ENCODE measurements at regions not wholly inside any gene's neighbourhood (a gene's known extent, or its start where the extent isn't known, plus 50 kb on each side); places are given as distances from the start of the nearest gene placed in this dataset.

GRCh38 chr18:78526923-78527711, 452.5 kb upstream of the SALL3 start:
- Histone ChIP-seq H3K4me3 (no peak overlapping the region), H3K27me3 (peaks cover 0 to 7% (median 0%) of the 10 kb centered on the region in 3 donors), H3K4me1 (peaks cover 0 to 13% (median 0%) of the 10 kb centered on the region in 4 donors), H3K9me3 (no peaks in the 10 kb centered on the region), H3K27ac (no peak overlapping the region), H3K36me3 (no peaks in the 10 kb centered on the region)
- whole genome bisulfite sequencing, 5 donors = 61 to 75% (median 67%) methylated on average over 17 to 19 of the region's 19 CpGs
- intact Hi-C loops (cut with DNase I; ENCODE audit: low total_unique reads) = no loop called here
- no peak for DNase-seq
- TF ChIP-seq EP300 (IDR thresholded peaks at IDR 0.05) (no peak), POLR2AphosphoS5 (IDR thresholded peaks at IDR 0.05) (no peak), CTCF (IDR thresholded peaks at IDR 0.05) (no peak), POLR2A (IDR thresholded peaks at IDR 0.05) (no peak)

- Histone ChIP-seq H3K9me3 (no peaks in the 10 kb centered on the region), H3K27ac (no peak overlapping the region), H3K4me1 (peaks cover 0 to 13% (median 0%) of the 10 kb centered on the region in 4 donors), H3K27me3 (peaks cover 0 to 7% (median 0%) of the 10 kb centered on the region in 3 donors), H3K36me3 (no peaks in the 10 kb centered on the region), H3K4me3 (no peak overlapping the region)
- 84 to 91% (median 87%) methylated on average over 11 of the region's 11 CpGs for WGBS, 5 donors
- TF ChIP-seq POLR2AphosphoS5 (IDR thresholded peaks at IDR 0.05) (no peak), EP300 (IDR thresholded peaks at IDR 0.05) (no peak), CTCF (IDR thresholded peaks at IDR 0.05) (no peak), POLR2A (IDR thresholded peaks at IDR 0.05) (no peak)
- intact Hi-C loops (cut with DNase I; ENCODE audit: low total_unique reads) = no loop called here
- no peak for DNase-seq
These were observed 451.6 kb upstream of the SALL3 start for GRCh38 chr18:78527984-78528383.

- Histone ChIP-seq H3K36me3 (no peaks in the 10 kb centered on the region), H3K27ac (no peak overlapping the region), H3K4me3 (no peak overlapping the region), H3K9me3 (no peaks in the 10 kb centered on the region), H3K27me3 (peaks cover 0 to 12% (median 0%) of the 10 kb centered on the region in 3 donors), H3K4me1 (peaks cover 0 to 13% (median 0%) of the 10 kb centered on the region in 4 donors)
- 52 to 60% (median 57%) methylated on average over 17 of the region's 17 CpGs for WGBS, 5 donors
- intact Hi-C loops (cut with DNase I; ENCODE audit: low total_unique reads) = no loop called here
- TF ChIP-seq EP300 (IDR thresholded peaks at IDR 0.05) = no peak
- TF ChIP-seq POLR2A (IDR thresholded peaks at IDR 0.05) = no peak
- no peak for TF ChIP-seq POLR2AphosphoS5 (IDR thresholded peaks at IDR 0.05)
- TF ChIP-seq CTCF (IDR thresholded peaks at IDR 0.05) = no peak
- DNase-seq = peak in 1 of 2 donors; percentile 43
These were observed 451.0 kb upstream of the SALL3 start for GRCh38 chr18:78528411-78529258.

DNA sequence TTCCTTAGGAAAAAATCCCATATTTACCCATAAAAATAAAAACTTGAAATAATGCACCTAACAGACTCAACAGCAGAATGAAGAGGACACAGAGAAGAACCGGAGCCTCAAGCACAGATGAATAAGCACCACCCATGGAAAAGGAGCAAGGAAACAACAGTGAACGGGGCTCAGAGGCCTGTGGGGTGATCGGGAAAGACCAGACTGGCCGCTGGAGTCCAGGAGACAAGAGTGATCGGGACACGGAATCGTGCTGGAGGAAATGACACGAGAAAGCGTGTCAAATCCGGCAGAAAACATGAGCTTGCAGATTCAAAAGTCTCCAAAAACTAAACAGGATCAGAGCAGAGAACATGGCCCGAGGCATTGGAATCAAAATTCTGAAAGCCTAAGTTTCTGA, 448.0 kb upstream of the SALL3 start:
- H3K36me3 ChIP-seq = no peaks in the 10 kb centered on the region
- H3K27ac ChIP-seq = no peak overlapping the region
- 86 to 91% (median 88%) methylated on average over 11 of the region's 11 CpGs for WGBS, 5 donors
- DNase-seq = no peak
- H3K9me3 ChIP-seq = no peaks in the 10 kb centered on the region
- TF ChIP-seq CTCF (IDR thresholded peaks at IDR 0.05) (no peak), POLR2AphosphoS5 (IDR thresholded peaks at IDR 0.05) (no peak), EP300 (IDR thresholded peaks at IDR 0.05) (no peak), POLR2A (IDR thresholded peaks at IDR 0.05) (no peak)
- H3K4me3 ChIP-seq = no peak overlapping the region
- peaks cover 0 to 31% (median 0%) of the 10 kb centered on the region in 3 donors for H3K27me3 ChIP-seq
- H3K4me1 ChIP-seq = peaks cover 0 to under 1% (median 0%) of the 10 kb centered on the region in 4 donors
- intact Hi-C loops (cut with DNase I; ENCODE audit: low total_unique reads) = no loop called here
